IPS-NIHi7 (cell line): ENCODE measurements at regions not wholly inside any gene's neighbourhood (a gene's known extent, or its start where the extent isn't known, plus 50 kb on each side); places are given as distances from the start of the nearest gene placed in this dataset.
"Not testable (repeated sequence)": the region's sequence is repeated elsewhere in the genome, so short reads cannot be mapped to it uniquely, and the experiment has no call there.

Experiments used
- DNase-seq: peaks from one replicate; pipeline ENCODE4 v3.0.0; 2012; ENCODE audit warnings: mixed read lengths; ENCODE audit errors: extremely low spot score

DNA sequence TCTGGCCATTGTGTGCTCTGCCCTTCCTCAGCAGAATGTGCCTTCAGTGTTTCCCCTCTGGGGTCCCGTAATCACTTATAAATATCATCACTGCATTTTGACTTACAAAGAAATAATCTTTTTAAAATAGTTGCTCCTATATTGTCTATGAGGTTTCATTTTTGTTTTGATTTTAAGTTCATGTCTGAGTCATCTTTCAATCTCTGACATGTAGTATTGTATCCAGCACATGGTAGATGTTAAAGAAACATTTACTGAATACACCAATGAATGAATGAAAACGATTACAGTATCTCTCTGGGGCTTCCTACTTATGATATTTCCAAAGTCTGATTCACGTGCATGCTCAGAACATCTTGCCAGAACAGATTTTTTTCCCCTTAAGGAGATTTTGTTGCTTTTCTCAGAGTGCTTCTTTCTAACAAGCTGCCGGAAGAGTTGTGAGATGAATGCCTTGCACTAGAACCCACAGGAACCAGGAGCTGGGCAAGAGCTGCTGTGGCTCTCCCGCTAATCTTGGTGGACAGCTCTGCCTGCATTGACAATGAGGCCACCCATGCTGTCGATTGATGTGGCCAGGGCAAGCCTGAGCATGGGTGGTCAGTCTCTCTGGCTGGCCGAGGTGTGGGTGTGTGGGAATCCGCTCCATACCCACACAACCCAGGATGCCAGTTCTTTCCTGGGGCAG is 199.4 kb downstream of the CYRIA start:
- DNase-seq = no peak

DNA sequence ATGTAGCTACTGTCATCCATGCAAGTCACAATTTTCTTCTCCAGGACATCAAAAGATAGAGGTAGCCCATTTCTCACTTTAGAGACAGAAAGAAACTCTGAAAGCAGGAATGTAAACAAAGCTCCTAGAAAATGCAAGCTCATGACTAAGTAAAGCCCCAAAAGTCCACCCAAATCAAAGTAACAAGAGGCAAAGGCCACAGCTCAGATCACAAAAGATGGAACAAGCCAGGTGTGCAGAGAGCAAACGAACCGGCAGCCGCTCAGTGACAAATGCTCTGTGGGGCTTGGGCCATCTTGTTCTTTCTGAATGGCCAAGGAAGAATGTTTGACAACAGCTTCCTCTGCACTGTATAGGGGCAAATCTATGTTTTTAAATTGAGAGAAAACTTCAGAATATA is 201.0 kb downstream of the CYRIA start:
- no peak for DNase-seq

DNA sequence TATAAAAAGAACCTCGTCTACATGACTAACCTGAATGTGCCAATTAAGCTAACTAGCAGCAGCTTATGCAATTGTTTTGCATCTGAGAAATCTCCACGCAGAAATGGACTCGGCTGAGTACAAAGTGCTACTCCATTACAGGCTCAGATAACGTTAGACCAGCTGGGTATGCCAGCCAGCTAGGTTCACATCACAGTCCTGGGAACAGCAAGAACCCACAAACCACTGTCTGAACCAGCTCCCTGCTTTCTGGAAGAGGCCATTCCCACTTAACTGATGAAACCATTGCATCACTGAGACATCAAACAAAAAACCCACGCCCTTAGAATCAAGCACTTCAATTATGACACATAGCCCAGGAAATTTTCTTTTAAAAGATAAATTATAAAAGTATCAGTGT is 202.7 kb downstream of the CYRIA start:
- DNase-seq = no peak

DNA sequence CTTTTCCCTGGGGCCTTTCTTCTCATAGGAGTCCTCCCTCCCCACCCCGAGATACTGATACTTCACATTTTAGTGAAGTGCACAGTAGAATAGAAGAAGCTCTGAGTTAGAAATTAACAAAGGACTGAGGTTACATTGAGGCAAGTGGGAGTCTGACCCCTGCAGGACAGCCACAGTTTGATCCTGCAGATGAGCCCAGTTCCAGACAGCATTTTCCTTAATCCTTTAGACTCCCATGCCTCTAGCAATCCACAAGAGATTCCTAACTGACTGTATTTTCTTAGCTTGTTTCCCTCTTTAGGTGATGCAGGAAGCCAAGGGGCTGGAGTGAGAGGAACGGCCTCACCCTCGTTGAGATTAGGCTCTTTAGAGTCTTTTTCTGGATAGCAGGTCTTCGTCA is 204.0 kb downstream of the CYRIA start:
- peak; percentile 31 for DNase-seq

DNA sequence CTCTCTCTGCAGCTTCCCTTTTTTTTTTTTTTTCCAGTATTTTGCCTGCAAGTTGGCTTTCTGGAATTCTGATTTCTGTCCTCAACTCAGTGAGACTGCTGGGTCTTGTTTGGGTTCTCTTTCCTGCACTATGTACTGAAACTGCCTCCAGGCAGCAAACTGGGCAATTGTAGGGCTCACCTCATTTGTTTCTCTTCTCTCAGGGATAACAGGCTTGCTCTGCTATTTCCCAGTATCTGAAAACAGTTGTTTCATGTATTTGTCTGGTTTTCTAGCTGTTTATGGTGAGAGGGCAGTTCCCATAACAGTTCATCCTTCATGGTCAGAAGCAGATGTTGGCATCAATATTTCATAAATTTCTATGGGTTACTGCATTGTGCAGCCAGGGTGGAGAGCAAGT is 206.0 kb downstream of the CYRIA start:
- no peak for DNase-seq

DNA sequence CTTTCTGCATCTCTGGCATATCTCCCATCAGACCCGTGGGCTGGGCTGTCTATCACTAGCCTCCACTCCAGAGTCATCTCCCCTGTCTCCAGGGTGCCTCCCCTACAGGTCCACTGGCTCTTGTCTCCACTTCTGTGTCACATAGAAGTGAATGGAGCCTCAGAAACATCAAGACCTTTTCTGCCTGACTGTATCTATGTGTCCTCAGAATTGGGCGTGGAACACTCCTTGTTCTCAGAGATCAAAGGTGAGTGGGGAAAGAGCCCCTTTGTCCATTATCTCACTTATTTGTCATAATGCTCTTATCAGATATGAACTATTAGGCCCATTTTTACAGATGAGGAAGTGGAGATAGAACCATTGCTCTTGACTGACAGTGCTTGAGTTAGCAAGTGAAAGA is 211.0 kb downstream of the CYRIA start:
- no peak for DNase-seq

DNA sequence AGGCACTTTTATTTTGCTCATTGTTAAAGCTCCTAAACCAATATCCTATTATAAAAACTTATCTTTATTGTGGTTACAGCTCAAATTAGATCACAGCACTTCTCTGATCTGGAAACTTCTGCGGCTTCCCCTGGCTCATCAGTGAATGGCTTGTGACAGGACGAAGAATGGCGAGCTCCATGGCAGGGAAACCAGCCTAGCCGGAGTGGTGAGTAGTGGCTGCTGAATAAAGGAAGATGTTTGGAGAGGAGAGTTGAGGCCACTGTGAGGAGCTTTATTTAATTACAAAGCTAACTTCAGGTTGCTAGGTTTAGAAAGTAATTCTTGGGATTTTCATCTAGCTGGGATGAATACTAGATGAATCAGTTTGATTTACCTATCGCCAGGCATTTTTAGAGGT is 213.5 kb downstream of the CYRIA start:
- no peak for DNase-seq

DNA sequence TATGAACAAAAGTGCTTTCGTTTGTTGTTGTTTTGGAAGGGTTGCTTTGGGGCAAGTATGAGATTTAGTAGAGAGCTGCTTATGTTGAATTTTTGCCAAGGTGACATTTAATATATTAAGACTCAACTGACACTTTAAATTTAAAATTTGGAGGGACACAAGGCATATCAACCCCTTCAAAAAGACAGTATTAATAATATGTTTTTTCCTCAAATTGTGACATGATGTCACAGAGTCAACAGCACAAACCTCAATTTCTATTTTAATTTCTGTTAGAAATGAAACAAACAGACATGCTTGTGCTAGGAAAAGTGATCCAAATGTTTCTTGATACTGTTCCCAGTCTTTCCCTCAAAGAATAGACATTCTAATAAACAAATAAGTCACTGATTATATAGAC is 218.9 kb downstream of the CYRIA start:
- DNase-seq = no peak

DNA sequence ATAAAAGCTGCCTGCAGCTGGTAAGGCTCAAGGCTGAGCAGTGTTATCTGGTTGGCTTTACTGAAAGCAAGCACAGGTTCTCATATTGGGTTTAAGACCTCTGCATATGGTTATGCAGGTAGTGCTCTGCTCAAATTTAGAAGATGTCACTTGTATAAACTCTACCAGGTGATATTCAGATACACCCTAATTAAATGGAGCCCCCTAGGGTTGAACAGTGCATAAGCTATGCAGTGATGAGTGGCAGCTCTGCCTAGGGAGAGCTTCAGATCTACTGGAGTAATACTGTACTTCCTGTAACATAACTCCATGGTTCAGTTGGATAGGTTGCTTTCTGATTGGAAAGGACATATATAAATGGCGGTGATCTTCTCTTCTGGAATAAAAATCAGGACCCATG is 222.7 kb downstream of the CYRIA start:
- DNase-seq = no peak

DNA sequence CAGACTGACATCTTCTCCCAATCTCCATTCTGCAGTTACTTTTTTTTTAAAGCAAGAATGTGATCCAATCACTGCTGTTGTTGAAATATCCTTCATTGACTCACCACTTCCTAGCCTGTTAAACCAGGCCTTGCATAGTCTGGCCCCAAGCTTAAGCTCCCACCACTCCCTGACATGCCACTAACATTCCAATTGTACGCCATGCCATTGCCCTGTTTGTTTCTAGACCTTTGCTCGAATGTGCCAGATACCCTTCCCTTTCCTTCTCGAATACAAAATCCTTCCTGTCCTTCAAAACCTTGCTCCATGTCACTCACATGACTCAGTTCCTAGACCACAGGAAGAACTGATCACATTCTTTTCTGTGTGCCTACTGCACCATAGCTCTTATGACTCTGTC is 224.2 kb downstream of the CYRIA start:
- DNase-seq = no peak

DNA sequence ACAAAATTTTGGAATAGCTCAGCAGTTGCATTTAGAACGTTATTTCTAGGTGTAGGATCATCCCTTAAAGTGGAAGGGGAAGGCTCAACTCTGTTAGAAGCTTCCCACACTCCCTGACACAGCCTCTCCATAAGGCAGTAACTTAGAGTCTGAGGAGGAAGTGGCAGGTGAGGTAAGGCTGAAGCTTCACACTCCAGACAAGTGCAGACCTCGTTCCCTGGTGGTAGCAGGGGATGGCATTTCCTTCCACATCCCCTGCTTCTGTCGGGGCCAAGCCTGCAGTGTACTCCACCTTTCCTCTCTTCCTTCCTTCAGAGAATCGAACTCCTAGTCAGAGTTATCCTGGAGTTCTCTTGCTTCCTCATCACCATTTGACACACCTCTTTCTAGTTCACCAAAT is 224.7 kb downstream of the CYRIA start:
- DNase-seq = no peak

DNA sequence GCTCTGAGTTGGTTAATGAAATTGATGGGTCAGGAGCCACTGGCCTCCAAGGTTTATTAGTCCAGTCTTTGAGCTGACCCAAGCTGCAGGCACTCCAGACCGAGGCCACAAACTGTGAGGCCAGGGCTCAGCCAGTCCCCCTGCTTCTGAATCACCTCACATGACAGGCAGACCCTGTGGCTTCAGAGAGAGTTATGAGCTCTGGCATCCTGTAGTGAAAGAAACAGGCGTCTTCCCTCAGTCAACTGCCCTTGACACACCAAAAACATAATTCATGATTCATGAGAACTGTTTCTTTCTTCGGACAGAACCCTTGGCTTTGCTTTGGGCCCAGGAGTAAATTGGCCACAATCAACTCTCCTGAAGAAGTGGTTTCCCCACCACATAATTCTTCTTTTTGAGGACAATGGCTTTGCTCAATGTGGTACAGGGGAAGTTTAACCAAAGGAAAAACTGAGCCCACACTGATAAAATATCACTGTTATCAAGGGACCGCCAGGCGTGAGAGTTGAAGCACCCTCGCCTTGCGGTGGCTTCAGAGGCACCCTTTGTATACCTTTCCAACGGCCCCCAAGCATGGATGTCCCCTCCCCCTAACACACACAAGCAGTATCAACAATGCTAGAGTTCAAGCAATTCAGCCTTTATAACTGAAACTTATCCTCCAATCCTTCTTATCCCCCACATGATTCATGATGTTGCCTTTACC is 226.9 kb downstream of the CYRIA start:
- no peak for DNase-seq

DNA sequence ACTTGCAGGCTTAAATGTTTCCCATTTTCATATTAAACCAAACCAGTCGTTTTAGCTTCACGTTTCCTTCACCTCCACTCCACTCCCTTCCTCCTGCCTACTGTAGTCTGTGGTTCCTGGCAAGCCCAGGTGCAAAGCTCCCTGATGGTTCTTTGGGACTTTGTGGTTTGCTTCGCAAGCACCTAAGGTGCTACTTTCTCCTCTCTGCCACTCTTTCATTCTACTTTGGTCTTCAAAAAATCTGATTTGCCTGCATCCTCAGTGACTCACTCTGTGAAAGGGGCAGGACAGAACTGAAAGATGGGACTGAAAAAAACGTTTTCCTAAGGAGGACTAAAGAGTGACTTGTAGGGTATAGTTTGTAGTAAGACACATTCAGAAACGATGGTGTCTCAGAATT is 228.4 kb downstream of the CYRIA start:
- no peak for DNase-seq

DNA sequence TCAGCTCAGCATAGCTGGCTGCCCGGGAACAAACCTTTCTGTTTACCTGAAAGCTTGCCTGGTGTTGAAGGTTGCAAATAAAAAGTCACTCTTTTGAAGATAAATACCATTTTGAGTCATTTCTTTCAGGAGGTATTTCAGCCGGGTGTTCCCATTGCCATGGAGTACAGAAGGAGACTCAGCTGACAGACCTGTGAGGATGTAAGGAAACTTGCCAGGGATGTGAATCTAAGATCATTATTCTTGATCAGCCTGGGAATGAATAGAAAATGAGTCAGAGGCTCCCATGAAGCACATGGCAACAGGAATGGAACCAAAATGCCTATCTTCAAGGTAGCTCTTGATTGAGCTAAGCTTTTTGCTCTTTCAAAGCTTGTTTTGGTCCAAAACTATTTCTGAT is 231.2 kb downstream of the CYRIA start:
- no peak for DNase-seq

DNA sequence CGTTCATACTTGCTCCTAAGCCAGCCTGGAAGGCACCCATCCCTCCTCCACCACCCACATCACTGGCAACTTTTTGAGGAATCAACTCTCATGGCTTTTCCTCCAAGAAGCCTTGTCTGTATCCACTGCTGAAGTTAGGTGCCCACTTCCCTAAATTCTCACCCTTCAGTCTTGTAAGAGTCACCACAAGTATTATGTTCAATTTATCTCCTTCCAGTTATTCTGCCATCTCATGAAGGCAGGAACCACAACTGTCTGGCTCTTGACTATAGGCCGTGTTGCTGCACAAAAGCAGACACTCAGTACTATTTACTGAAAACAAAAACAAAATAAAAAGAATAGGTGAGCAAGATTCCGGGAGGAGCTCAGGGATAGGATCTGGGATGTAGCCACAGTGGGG is 234.8 kb downstream of the CYRIA start:
- no peak for DNase-seq

DNA sequence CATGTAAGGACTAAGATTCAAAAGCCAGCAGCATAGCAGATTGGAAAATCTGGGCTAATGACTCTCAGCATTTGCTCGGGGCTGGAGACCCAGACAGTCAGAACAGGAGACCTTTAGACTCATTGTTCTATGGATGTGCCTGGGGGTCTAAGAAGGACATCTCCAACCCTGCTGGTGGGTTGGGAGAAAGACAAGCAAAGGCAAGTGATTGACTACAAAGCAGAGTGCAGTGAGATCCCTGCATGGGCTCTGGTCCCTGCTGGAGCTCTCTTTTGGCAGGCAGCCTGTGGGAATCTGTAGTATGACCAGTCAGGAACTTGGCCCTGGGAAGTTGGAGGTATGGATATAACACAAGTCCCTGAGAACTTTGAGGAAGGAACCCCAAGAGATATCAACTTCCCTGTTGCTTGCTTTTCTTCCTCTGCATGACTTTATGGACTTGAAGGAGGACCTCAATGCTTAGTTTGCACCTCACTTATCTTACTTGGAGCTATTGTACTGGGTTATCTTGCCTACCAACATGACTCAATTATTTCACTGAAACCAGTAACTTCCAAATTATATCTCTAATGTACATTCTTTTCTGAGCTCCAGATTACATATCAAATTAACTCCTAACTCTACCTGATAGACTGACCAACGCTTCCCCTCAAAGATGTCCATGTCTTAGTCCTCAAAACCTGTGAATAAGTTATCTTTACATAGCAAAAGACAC is 236.0 kb downstream of the CYRIA start:
- DNase-seq = peak; percentile 30

DNA sequence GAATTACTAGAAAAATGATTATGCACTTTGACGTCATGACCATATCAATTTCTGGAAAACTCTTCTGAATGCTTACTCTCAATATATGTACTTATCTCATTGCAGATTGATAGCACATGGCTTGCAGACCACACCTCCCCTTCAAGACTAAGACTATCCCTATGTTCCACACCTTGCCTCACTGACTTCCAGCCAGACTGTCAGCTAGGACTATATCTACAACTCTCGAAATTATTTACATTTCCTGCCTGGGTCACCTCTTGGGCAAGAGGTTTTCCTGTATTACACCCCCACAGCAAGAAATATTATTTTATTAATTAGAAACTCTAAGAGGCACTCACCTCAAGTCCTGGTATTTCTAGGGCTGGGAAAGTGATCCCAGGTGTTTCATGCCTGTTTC is 236.6 kb downstream of the CYRIA start:
- DNase-seq = no peak

DNA sequence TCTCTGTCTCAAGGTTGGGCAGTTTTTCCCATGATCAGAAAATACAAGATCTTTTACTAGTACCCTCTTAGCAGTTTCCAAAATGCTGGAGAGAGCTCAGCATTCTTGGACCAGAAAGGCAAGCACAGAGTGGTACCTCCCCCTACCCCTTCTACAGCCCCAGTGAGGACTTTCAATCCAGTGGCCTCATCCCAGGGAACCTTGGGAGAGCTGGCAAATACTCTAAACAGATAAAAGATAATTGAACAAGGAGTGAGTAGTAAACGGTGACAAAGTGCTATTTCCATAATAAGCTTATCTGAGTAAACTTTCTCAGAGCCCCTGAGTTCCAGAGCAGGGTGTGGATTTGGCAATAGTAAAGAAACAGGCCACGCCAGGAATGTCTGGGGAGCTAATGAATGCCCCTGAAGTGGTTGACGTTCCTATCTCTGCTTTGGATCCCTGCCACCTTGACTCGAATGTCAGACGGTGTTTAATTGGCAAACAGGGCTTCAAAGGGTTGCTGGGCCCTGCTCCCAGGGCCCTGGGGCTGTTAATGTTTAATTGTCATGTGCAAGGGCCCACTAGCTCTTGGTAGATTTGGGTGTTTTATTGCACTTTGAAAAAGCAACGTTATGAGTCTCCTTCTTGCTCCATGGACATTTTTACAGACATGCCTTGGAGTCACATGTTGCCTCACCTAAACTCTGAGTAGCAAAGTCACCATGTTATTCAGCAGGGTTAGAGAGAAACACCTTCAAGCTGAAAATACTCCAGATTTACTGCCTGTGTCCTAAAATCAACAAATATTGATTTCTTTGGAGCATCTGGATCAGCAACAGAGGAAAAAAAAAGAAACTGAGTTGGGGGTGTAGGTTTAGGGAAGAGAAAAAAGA is 239.9 kb downstream of the CYRIA start:
- peak; percentile 31 for DNase-seq

DNA sequence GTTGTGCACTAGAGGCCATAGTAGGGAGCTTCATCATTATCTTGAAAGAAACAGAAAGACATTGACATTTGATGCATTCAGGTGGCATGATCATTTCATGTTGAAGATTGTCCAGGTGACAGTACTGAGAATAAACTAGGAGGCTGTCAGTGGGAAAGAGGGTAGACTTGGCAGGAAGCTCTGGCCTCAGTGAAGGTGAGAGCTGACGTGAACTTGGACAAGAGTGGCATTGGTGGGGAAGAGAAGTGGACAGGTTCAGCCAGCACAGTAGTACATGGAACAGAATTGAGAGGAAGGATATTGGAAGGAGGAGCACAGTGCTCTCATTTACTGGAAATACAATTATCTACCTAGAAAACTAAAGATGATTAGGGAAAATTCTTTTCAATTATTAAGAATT is 245.2 kb downstream of the CYRIA start:
- DNase-seq = no peak

DNA sequence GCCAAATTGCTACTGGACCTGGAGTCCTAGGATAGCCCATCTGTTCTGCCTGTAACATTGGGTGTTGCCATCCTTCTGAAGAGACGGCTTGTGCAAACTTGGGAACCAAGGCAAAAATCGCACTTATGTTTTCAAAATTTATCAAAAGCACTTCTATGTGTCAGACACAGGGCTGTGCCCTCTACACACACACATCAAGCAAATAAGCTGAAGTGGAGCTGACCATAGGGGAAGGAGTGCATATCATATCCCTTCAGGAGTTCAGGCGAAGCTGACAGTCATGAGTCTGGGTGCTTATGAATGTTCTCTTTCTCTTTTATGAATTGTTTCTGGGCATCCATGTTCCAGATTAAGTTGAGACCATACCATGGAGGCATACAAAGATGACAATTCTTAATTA is 247.9 kb downstream of the CYRIA start:
- DNase-seq = no peak

DNA sequence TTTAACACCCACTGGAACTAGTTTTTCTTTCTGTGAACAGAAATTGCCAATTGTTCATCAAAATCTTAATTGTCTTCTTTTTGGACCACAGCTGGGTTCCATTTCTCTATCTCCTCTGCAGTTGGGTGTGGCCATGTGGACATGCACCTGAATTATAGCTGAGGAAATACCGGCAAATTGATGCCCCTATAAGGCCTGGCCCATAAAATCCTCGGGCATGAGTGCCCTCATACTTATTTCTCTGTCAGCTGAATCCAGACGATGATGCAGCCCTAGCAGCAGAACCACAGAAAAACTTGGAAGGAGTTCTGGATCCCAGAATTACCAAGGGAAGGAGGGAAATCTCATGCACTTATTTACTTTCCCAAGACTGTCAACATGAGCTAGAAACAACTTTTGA is 249.0 kb downstream of the CYRIA start:
- no peak for DNase-seq

DNA sequence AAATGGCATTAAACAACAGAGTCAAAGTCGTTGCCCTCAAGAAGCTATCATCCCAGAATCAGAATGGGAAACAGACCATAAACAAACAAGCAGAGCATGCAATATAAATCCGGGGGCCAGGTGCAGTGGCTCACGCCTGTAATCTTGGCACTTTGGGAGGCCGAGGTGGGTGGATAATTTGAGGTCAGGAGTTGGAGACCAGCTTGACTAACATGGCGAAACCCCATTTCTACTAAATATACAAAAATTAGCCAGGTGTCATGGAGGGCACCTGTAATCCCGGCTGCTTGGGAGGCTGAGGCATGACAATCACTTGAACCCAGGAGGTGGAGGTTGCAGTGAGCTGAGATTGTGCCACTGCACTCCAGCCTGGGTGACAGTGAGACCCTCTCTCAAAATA is 249.8 kb downstream of the CYRIA start:
- DNase-seq = not testable (repeated sequence)
